ENCODE measurements at regions not wholly inside any gene's neighbourhood (a gene's known extent, or its start where the extent isn't known, plus 50 kb on each side); places are given as distances from the start of the nearest gene placed in this dataset.
A peak's percentile ranks its signal among the peaks of the same experiment; 100 is the strongest.

GRCh38 chr9:134266418-134266817, 59.8 kb upstream of the RXRA start:
- no peaks in the 10 kb centered on the region for H3K27me3 Mint-ChIP-seq (ENCODE audit: low read depth)
- no peaks in the 10 kb centered on the region for H3K36me3 Mint-ChIP-seq (ENCODE audit: low read depth)
- H3K9me3 Mint-ChIP-seq: peaks cover 7% of the 10 kb centered on the region
- no peak for TF ChIP-seq CTCF (conservative IDR thresholded peaks at IDR 0.05)
- H3K27ac Mint-ChIP-seq (ENCODE audit: unreplicated experiment): no peak overlapping the region
- no peak overlapping the region for H3K4me3 Mint-ChIP-seq
- DNase-seq (ENCODE audit: low read depth, low spot score): no peak
- peaks cover 15% of the 10 kb centered on the region for H3K4me1 Mint-ChIP-seq

- no peak for DNase-seq (ENCODE audit: low read depth, low spot score)
- Mint-ChIP-seq H3K27ac (ENCODE audit: unreplicated experiment) (peak overlapping the region; percentile 83), H3K27me3 (ENCODE audit: low read depth) (no peaks in the 10 kb centered on the region)
These were observed 58.9 kb upstream of the RXRA start for GRCh38 chr9:134267305-134267880.

GRCh38 chr9:134267881-134268724, 58.2 kb upstream of the RXRA start:
- Mint-ChIP-seq H3K4me3 (no peak overlapping the region), H3K27ac (ENCODE audit: unreplicated experiment) (peak overlapping the region; percentile 83), H3K36me3 (ENCODE audit: low read depth) (no peaks in the 10 kb centered on the region), H3K4me1 (peaks cover 9% of the 10 kb centered on the region), H3K27me3 (ENCODE audit: low read depth) (no peaks in the 10 kb centered on the region), H3K9me3 (peaks cover 7% of the 10 kb centered on the region)
- TF ChIP-seq CTCF (conservative IDR thresholded peaks at IDR 0.05): no peak
- no peak for DNase-seq (ENCODE audit: low read depth, low spot score)

More at GRCh38 chr9:134267305-134267880, 58.9 kb upstream of the RXRA start:
- H3K36me3 Mint-ChIP-seq (ENCODE audit: low read depth): no peaks in the 10 kb centered on the region
- no peak for TF ChIP-seq CTCF (conservative IDR thresholded peaks at IDR 0.05)
- peaks cover 7% of the 10 kb centered on the region for H3K9me3 Mint-ChIP-seq
- H3K4me3 Mint-ChIP-seq: no peak overlapping the region
- peaks cover 9% of the 10 kb centered on the region for H3K4me1 Mint-ChIP-seq

- no peak for TF ChIP-seq CTCF (conservative IDR thresholded peaks at IDR 0.05)
- no peaks in the 10 kb centered on the region for H3K27me3 Mint-ChIP-seq (ENCODE audit: low read depth)
These were observed 57.5 kb upstream of the RXRA start for GRCh38 chr9:134268747-134269146.

GRCh38 chr9:134271338-134272301, 54.6 kb upstream of the RXRA start:
- H3K36me3 Mint-ChIP-seq (ENCODE audit: low read depth): no peaks in the 10 kb centered on the region
- H3K27me3 Mint-ChIP-seq (ENCODE audit: low read depth): no peaks in the 10 kb centered on the region
- peaks cover 13% of the 10 kb centered on the region for H3K4me1 Mint-ChIP-seq
- TF ChIP-seq CTCF (conservative IDR thresholded peaks at IDR 0.05): no peak
- H3K9me3 Mint-ChIP-seq: peaks cover 2% of the 10 kb centered on the region
- no peak for DNase-seq (ENCODE audit: low read depth, low spot score)
- H3K4me3 Mint-ChIP-seq: no peak overlapping the region
- no peak overlapping the region for H3K27ac Mint-ChIP-seq (ENCODE audit: unreplicated experiment)

More at GRCh38 chr9:134268747-134269146, 57.5 kb upstream of the RXRA start:
- Mint-ChIP-seq H3K9me3 (peaks cover 7% of the 10 kb centered on the region), H3K36me3 (ENCODE audit: low read depth) (no peaks in the 10 kb centered on the region), H3K27ac (ENCODE audit: unreplicated experiment) (no peak overlapping the region), H3K4me1 (peaks cover 9% of the 10 kb centered on the region), H3K4me3 (no peak overlapping the region)
- DNase-seq (ENCODE audit: low read depth, low spot score): no peak

Data from neural crest cell (in vitro differentiated cells).